MM.1S (cell line): ENCODE measurements at regions not wholly inside any gene's neighbourhood (a gene's known extent, or its start where the extent isn't known, plus 50 kb on each side); places are given as distances from the start of the nearest gene placed in this dataset.

Source experiments
- EZH2 ChIP-seq: fragments of 300-600 bp; sonication (generic); optimal IDR thresholded peaks from 2 replicates; pipeline ENCODE3; 2017; ENCODE audit warnings: low read depth, mild to moderate bottlenecking, antibody characterized with exemption, low read length, mixed read lengths
- EZH2phosphoT487 ChIP-seq: fragments of 300-600 bp; sonication (generic); IDR thresholded peaks from 2 replicates; pipeline ENCODE4 v1.6.1; 2018; ENCODE audit warnings: antibody characterized with exemption, low read length
- TF ChIP-seq, protein P1 (sequence below): fragments of 300-600 bp; sonication (generic); IDR thresholded peaks from 2 replicates; pipeline ENCODE4 v1.5.1; 2016; ENCODE audit warnings: antibody characterized with exemption, low read length, mixed read lengths

DNA sequence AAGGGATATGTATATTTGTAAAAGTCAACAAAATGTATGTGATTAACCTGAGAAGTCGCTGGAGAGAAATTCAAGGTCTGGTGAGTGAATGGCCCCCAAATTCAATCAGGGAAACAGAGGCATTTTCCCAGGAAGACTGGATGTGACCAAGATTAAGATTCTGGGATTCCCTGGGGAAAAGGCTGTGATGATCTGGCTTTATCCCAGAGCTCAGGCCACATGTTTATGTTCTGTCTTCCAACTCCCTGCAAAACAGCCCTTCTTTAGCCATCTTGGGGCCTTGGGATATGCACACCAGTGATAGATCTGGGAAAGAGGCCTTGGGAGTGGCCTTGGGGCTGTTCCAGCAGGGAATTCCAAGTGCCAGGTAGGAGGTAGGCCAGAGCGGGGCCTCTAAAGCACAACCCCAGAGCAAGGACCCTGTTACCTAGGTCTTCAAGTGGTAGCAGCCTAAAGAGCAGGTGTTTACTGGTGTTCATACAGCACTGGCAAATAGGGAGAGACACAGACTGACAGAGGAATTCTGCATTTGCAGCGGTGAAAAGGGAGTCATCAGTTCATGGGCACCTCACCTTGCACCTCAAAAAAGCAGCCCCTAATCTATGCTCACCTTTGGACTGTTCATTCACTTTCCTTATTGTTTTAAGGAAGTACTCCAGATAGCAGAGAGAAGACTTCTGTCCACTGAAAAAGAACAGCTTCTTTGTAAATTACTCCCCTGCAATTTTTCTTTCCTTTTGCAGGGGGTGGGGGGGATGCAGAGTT, 312.4 kb downstream of the BUD13 start:
- TF ChIP-seq, protein P1, sequence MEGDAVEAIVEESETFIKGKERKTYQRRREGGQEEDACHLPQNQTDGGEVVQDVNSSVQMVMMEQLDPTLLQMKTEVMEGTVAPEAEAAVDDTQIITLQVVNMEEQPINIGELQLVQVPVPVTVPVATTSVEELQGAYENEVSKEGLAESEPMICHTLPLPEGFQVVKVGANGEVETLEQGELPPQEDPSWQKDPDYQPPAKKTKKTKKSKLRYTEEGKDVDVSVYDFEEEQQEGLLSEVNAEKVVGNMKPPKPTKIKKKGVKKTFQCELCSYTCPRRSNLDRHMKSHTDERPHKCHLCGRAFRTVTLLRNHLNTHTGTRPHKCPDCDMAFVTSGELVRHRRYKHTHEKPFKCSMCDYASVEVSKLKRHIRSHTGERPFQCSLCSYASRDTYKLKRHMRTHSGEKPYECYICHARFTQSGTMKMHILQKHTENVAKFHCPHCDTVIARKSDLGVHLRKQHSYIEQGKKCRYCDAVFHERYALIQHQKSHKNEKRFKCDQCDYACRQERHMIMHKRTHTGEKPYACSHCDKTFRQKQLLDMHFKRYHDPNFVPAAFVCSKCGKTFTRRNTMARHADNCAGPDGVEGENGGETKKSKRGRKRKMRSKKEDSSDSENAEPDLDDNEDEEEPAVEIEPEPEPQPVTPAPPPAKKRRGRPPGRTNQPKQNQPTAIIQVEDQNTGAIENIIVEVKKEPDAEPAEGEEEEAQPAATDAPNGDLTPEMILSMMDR, result no peak
- no peak for TF ChIP-seq EZH2phosphoT487
- no peak for TF ChIP-seq EZH2
